RWPE1 (cell line): ENCODE measurements at regions not wholly inside any gene's neighbourhood (a gene's known extent, or its start where the extent isn't known, plus 50 kb on each side); places are given as distances from the start of the nearest gene placed in this dataset.
"Not testable (repeated sequence)": the region's sequence is repeated elsewhere in the genome, so short reads cannot be mapped to it uniquely, and the experiment has no call there.

ENCODE experiments used
- CTCF ChIA-PET: fragments of 350-600 bp; sonication (Branson Sonifier 250); formaldehyde crosslinking; extraction: SDS; loops from one replicate; lab custom pipeline; 2021; lab: Yijun Ruan, JAX
- POLR2A ChIA-PET: fragments of 400-600 bp; formaldehyde crosslinking; extraction: SDS; loops from one replicate; lab custom pipeline; 2020; ENCODE audit warnings: antibody characterized with exemption; ENCODE audit not compliant: low non-redundant PET; lab: Yijun Ruan, JAX
- DNase-seq: peaks from one replicate; pipeline ENCODE4 v3.0.0; 2012; ENCODE audit warnings: low spot score
- H3K27ac ChIP-seq: fragments of 450-650 bp; 2 replicates; pipeline ENCODE4 v1.5.1; 2017
- TF ChIP-seq, protein P1 (sequence below): fragments of 450-650 bp; conservative IDR thresholded peaks from 2 replicates; pipeline ENCODE4 v1.5.1; 2017; ENCODE audit warnings: low read depth, mild to moderate bottlenecking

DNA sequence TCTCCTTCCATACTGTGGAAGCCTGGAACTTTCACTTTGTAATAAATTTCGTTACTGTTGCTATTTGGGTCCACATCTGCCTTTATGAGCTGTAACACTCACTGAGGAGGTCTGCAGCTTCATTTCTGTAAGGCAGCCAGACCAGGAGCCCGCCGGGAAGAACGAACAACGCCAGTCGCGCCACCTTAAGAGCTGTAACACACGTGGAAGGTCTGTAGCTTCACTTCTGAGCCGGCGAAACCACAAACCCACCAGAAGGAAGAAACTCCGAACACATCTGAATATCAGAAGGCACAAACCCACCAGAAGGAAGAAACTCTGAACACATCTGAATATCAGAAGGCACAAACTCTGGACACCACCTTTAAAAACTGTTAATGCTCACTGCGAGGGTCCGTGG, 589.9 kb upstream of the SLC35B3 start:
- no peak for DNase-seq
- TF ChIP-seq, protein P1, sequence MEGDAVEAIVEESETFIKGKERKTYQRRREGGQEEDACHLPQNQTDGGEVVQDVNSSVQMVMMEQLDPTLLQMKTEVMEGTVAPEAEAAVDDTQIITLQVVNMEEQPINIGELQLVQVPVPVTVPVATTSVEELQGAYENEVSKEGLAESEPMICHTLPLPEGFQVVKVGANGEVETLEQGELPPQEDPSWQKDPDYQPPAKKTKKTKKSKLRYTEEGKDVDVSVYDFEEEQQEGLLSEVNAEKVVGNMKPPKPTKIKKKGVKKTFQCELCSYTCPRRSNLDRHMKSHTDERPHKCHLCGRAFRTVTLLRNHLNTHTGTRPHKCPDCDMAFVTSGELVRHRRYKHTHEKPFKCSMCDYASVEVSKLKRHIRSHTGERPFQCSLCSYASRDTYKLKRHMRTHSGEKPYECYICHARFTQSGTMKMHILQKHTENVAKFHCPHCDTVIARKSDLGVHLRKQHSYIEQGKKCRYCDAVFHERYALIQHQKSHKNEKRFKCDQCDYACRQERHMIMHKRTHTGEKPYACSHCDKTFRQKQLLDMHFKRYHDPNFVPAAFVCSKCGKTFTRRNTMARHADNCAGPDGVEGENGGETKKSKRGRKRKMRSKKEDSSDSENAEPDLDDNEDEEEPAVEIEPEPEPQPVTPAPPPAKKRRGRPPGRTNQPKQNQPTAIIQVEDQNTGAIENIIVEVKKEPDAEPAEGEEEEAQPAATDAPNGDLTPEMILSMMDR, result no peak
- ChIA-PET POLR2A (no interaction called here), CTCF (interaction anchor here (0.5 kb wide), 1 partner anchor 315 kb away, joined by 3 read pairs; no protein-coding TSS in a partner anchor)
- no peak overlapping the region for H3K27ac ChIP-seq

DNA sequence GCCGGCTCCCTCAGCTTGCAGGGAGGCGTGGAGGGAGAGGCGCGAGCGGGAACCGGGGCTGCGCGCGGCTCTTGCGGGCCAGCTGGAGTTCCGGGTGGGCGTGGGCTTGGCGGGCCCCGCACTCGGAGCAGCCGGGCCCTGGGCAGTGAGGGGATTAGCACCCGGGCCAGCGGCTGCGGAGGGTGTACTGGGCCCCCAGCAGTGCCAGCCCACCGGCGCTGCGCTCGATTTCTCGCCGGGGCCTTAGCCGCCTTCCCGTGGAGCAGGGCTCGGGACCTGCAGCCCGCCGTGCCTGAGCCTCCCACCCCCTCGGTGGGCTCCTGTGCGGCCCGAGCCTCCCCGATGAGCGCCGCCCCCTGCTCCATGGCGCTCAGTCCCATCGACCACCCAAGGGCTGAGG, 588.9 kb upstream of the SLC35B3 start:
- DNase-seq, POLR2A ChIA-PET, H3K27ac ChIP-seq, CTCF ChIA-PET: not testable (repeated sequence)

GRCh38 chr6:9020001-9020400, 584.7 kb upstream of the SLC35B3 start:
- CTCF ChIA-PET, result interaction anchor here (0.5 kb wide), 1 partner anchor 38 kb away, joined by 4 read pairs; no protein-coding TSS in a partner anchor
- H3K27ac ChIP-seq, result no peak overlapping the region
- TF ChIP-seq, protein P1, result no peak
- POLR2A ChIA-PET, result no interaction called here
- no peak for DNase-seq

DNA sequence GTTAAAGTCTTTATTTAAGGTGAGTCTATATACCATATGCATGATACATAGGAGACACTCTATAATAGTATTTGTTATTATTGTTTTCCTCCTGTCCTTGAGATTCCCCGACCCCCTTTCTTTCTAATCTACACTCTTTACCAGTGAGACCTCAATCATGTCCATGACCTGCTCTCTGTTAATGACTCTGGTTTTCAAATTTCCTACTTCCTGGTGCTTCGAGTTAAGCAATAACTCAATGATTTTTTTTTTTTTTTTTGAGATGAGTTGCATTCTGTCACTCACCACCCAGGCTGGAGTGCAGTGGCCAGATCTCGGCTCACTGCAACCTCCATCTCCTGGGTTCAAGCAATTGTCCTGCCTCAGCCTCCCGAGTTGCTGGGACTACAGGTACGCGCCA, 574.6 kb upstream of the SLC35B3 start:
- ChIA-PET CTCF (no interaction called here), POLR2A (no interaction called here)
- H3K27ac ChIP-seq, result no peak overlapping the region
- TF ChIP-seq, protein P1, result no peak
- DNase-seq, result no peak

- CTCF ChIA-PET, result no interaction called here
- POLR2A ChIA-PET, result no interaction called here
- no peak overlapping the region for H3K27ac ChIP-seq
- TF ChIP-seq, protein P1, result no peak
- DNase-seq, result no peak
Measured at GRCh38 chr6:9007027-9007426, 571.7 kb upstream of the SLC35B3 start.

DNA sequence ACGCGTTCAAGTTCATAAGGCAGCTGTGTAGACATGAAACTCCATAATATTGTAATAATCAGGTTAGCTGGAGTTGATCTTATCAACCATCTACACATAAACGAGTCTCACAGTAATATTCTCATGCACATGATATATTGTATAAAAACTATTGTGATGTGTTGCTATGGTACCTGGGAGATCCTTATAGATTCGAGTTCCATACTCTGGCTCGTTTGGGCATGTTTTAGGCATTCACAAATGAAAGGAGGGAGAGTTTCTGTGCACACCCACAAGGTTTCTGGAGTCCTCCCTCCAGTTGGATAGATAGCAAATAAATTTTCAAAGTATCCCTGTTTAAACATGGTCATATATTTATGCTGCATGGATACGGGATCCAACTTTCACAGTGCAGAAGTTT, 567.5 kb upstream of the SLC35B3 start:
- peak; percentile 17 for DNase-seq
- H3K27ac ChIP-seq, result no peak overlapping the region
- CTCF ChIA-PET, result interaction anchor here (0.6 kb wide), 1 partner anchor 101 kb away, joined by 3 read pairs; no protein-coding TSS in a partner anchor
- TF ChIP-seq, protein P1, result no peak
- POLR2A ChIA-PET, result no interaction called here

GRCh38 chr6:8995156-8995555, 559.8 kb upstream of the SLC35B3 start:
- H3K27ac ChIP-seq, result no peak overlapping the region
- TF ChIP-seq, protein P1, result no peak
- CTCF ChIA-PET, result no interaction called here
- no peak for DNase-seq
- POLR2A ChIA-PET, result no interaction called here
